WTC11 (cell line): ENCODE measurements at regions not wholly inside any gene's neighbourhood (a gene's known extent, or its start where the extent isn't known, plus 50 kb on each side); places are given as distances from the start of the nearest gene placed in this dataset.
"Not testable (repeated sequence)": the region's sequence is repeated elsewhere in the genome, so short reads cannot be mapped to it uniquely, and the experiment has no call there.

Experiments used
- ATAC-seq: fragments of 200-7000 bp; cut with Tn5 transposase; 2 replicates; pipeline ENCODE4 v1.10.0; 2021; ENCODE audit warnings: mild to moderate bottlenecking, moderate library complexity
- CTCF ChIA-PET: fragments of 300-600 bp; sonication (Branson Sonifier 250); formaldehyde crosslinking; loops from one replicate; lab custom pipeline; 2021; ENCODE audit warnings: antibody characterized with exemption; lab: Charles Lee
- POLR2A ChIA-PET: fragments of 350-600 bp; sonication (Branson Sonifier 250); formaldehyde crosslinking; loops from one replicate; lab custom pipeline; 2021; ENCODE audit warnings: antibody characterized with exemption; lab: Charles Lee
- DNase-seq: peaks from one replicate; pipeline ENCODE4 v3.0.0; 2021; ENCODE audit warnings: low spot score
- H3K27ac Mint-ChIP-seq: 2 replicates; pipeline ENCODE4 v1.8.0; 2021; ENCODE audit warnings: mixed read lengths
- H3K27me3 Mint-ChIP-seq: 2 replicates; pipeline ENCODE4 v1.8.0; 2021; ENCODE audit warnings: low read depth, mild to moderate bottlenecking, moderate library complexity, mixed read lengths
- H3K36me3 Mint-ChIP-seq: 2 replicates; pipeline ENCODE4 v1.8.0; 2021; ENCODE audit warnings: mixed read lengths
- H3K4me1 Mint-ChIP-seq: 2 replicates; pipeline ENCODE4 v1.8.0; 2022; ENCODE audit warnings: mixed read lengths
- H3K4me3 Mint-ChIP-seq: 2 replicates; pipeline ENCODE4 v1.8.0; 2021; ENCODE audit warnings: mild to moderate bottlenecking, moderate library complexity, mixed read lengths
- H3K9me3 Mint-ChIP-seq: 2 replicates; pipeline ENCODE4 v1.8.0; 2021; ENCODE audit warnings: mixed read lengths
- ATF1 ChIP-seq: sonication (generic); formaldehyde crosslinking; IDR thresholded peaks from 2 replicates; pipeline ENCODE4 v1.8.1; 2023; ENCODE audit warnings: mild to moderate bottlenecking, moderate library complexity, missing genetic modification reagents
- CREM ChIP-seq: sonication (generic); formaldehyde crosslinking; IDR thresholded peaks from 2 replicates; pipeline ENCODE4 v1.8.1; 2022; ENCODE audit warnings: mild to moderate bottlenecking, missing genetic modification reagents, moderate library complexity
- ETV6 ChIP-seq: sonication (generic); formaldehyde crosslinking; IDR thresholded peaks from 2 replicates; pipeline ENCODE4 v1.8.1; 2022; ENCODE audit warnings: mild to moderate bottlenecking, missing genetic modification reagents
- KAT7 ChIP-seq: sonication (generic); formaldehyde crosslinking; IDR thresholded peaks from 2 replicates; pipeline ENCODE4 v1.8.1; 2023; ENCODE audit warnings: missing genetic modification reagents, mild to moderate bottlenecking, borderline replicate concordance
- NFYB ChIP-seq: sonication (generic); formaldehyde crosslinking; conservative IDR thresholded peaks from 2 replicates; pipeline ENCODE4 v1.8.0; 2022; ENCODE audit warnings: low read depth, missing genetic modification reagents
- OVOL2 ChIP-seq: fragments of 250-450 bp; sonication (Bioruptor Pico); IDR thresholded peaks from 2 replicates; pipeline ENCODE4 v1.9.0; 2021; ENCODE audit warnings: mild to moderate bottlenecking, borderline replicate concordance
- SP1 ChIP-seq: sonication (generic); formaldehyde crosslinking; conservative IDR thresholded peaks from 2 replicates; pipeline ENCODE4 v1.8.1; 2022; ENCODE audit warnings: missing genetic modification reagents
- TEAD4 ChIP-seq: sonication (generic); formaldehyde crosslinking; IDR thresholded peaks from 2 replicates; pipeline ENCODE4 v1.8.0; 2022; ENCODE audit warnings: mild to moderate bottlenecking, missing genetic modification reagents
- ZBTB21 ChIP-seq: sonication (generic); formaldehyde crosslinking; IDR thresholded peaks from 2 replicates; pipeline ENCODE4 v1.8.1; 2023; ENCODE audit warnings: mild to moderate bottlenecking, missing genetic modification reagents, borderline replicate concordance
- ZNF317 ChIP-seq: sonication (generic); formaldehyde crosslinking; IDR thresholded peaks from 2 replicates; pipeline ENCODE4 v1.8.1; 2023; ENCODE audit warnings: low read depth, mild to moderate bottlenecking, moderate library complexity, missing genetic modification reagents, borderline replicate concordance
- TF ChIP-seq, protein P1 (sequence below): fragments of 250-450 bp; sonication (Bioruptor Pico); IDR thresholded peaks from 2 replicates; pipeline ENCODE4 v1.9.0; 2021; ENCODE audit warnings: mild to moderate bottlenecking
- TF ChIP-seq, protein P2 (sequence below): sonication (generic); formaldehyde crosslinking; IDR thresholded peaks from 2 replicates; pipeline ENCODE4 v1.8.0; 2023; ENCODE audit warnings: missing genetic modification reagents, mild to moderate bottlenecking, borderline replicate concordance
- TF ChIP-seq, protein P3 (sequence below): sonication (generic); formaldehyde crosslinking; IDR thresholded peaks from 2 replicates; pipeline ENCODE4 v1.8.1; 2023; ENCODE audit warnings: mild to moderate bottlenecking, missing genetic modification reagents, moderate library complexity
- TF ChIP-seq, protein P4 (sequence below): sonication (generic); formaldehyde crosslinking; IDR thresholded peaks from 2 replicates; pipeline ENCODE4 v1.8.0; 2022; ENCODE audit warnings: mild to moderate bottlenecking, missing genetic modification reagents
- TF ChIP-seq, protein P5 (sequence below): fragments of 250-450 bp; sonication (Bioruptor Pico); conservative IDR thresholded peaks from 2 replicates; pipeline ENCODE4 v1.9.0; 2021; ENCODE audit warnings: mild to moderate bottlenecking

DNA sequence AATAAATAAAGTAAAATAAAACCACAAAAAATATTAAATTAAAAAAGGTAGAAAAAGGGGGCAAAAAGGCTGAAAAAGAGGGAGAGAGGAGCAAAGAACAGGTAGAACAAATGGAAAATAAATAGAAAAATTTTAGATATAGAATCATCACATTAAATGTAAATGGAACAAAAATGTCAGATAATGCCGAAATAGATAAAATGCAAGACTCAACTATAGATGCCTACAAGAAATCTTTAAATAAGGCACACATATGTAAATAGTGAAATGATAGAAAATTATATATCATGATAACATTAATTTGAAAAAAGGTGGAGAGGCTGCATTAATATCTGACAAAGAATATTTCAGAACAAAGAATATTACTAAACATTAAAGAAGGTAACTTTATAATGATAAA lies 477.1 kb upstream of the SPRY2 start (continued):
- TF ChIP-seq ATF1 (CRISPR knock-in tag) (no peak), CREM (CRISPR knock-in tag) (no peak), NFYB (CRISPR knock-in tag) (no peak), OVOL2 (CRISPR knock-in tag) (no peak)

DNA sequence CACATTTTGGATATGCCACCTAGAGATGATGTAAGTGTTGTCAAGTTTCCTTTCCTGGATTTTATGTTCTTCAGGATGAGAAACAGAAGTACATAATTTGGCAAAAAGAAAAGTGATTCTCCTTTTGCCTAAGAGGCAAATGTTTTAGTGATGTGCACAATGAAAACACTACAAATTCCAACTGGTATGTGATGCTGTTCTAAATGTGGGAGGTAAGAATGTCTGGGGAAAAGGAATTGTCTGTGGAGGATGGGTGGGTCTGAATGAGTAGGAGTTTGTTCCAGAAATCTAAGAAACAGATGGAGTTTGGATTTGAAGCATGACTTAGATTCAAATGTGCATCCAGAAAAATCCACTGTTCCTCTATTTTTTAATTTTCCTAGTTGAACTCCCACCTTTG lies 473.6 kb upstream of the SPRY2 start:
- Mint-ChIP-seq H3K27me3 (no peaks in the 10 kb centered on the region), H3K9me3 (peaks cover 24% of the 10 kb centered on the region), H3K27ac (no peak overlapping the region), H3K36me3 (peaks cover 9% of the 10 kb centered on the region), H3K4me1 (no peaks in the 10 kb centered on the region), H3K4me3 (no peak overlapping the region)
- TF ChIP-seq ETV6 (CRISPR knock-in tag): no peak
- TF ChIP-seq, protein P1, sequence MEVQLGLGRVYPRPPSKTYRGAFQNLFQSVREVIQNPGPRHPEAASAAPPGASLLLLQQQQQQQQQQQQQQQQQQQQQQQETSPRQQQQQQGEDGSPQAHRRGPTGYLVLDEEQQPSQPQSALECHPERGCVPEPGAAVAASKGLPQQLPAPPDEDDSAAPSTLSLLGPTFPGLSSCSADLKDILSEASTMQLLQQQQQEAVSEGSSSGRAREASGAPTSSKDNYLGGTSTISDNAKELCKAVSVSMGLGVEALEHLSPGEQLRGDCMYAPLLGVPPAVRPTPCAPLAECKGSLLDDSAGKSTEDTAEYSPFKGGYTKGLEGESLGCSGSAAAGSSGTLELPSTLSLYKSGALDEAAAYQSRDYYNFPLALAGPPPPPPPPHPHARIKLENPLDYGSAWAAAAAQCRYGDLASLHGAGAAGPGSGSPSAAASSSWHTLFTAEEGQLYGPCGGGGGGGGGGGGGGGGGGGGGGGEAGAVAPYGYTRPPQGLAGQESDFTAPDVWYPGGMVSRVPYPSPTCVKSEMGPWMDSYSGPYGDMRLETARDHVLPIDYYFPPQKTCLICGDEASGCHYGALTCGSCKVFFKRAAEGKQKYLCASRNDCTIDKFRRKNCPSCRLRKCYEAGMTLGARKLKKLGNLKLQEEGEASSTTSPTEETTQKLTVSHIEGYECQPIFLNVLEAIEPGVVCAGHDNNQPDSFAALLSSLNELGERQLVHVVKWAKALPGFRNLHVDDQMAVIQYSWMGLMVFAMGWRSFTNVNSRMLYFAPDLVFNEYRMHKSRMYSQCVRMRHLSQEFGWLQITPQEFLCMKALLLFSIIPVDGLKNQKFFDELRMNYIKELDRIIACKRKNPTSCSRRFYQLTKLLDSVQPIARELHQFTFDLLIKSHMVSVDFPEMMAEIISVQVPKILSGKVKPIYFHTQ (CRISPR knock-in tag): no peak
- no peak for TF ChIP-seq SP1 (CRISPR knock-in tag)
- TF ChIP-seq ZBTB21 (CRISPR knock-in tag): no peak
- TF ChIP-seq, protein P2, sequence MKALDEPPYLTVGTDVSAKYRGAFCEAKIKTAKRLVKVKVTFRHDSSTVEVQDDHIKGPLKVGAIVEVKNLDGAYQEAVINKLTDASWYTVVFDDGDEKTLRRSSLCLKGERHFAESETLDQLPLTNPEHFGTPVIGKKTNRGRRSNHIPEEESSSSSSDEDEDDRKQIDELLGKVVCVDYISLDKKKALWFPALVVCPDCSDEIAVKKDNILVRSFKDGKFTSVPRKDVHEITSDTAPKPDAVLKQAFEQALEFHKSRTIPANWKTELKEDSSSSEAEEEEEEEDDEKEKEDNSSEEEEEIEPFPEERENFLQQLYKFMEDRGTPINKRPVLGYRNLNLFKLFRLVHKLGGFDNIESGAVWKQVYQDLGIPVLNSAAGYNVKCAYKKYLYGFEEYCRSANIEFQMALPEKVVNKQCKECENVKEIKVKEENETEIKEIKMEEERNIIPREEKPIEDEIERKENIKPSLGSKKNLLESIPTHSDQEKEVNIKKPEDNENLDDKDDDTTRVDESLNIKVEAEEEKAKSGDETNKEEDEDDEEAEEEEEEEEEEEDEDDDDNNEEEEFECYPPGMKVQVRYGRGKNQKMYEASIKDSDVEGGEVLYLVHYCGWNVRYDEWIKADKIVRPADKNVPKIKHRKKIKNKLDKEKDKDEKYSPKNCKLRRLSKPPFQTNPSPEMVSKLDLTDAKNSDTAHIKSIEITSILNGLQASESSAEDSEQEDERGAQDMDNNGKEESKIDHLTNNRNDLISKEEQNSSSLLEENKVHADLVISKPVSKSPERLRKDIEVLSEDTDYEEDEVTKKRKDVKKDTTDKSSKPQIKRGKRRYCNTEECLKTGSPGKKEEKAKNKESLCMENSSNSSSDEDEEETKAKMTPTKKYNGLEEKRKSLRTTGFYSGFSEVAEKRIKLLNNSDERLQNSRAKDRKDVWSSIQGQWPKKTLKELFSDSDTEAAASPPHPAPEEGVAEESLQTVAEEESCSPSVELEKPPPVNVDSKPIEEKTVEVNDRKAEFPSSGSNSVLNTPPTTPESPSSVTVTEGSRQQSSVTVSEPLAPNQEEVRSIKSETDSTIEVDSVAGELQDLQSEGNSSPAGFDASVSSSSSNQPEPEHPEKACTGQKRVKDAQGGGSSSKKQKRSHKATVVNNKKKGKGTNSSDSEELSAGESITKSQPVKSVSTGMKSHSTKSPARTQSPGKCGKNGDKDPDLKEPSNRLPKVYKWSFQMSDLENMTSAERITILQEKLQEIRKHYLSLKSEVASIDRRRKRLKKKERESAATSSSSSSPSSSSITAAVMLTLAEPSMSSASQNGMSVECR (CRISPR knock-in tag): no peak
- TF ChIP-seq, protein P3, sequence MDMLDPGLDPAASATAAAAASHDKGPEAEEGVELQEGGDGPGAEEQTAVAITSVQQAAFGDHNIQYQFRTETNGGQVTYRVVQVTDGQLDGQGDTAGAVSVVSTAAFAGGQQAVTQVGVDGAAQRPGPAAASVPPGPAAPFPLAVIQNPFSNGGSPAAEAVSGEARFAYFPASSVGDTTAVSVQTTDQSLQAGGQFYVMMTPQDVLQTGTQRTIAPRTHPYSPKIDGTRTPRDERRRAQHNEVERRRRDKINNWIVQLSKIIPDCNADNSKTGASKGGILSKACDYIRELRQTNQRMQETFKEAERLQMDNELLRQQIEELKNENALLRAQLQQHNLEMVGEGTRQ (CRISPR knock-in tag): no peak
- TF ChIP-seq, protein P4, sequence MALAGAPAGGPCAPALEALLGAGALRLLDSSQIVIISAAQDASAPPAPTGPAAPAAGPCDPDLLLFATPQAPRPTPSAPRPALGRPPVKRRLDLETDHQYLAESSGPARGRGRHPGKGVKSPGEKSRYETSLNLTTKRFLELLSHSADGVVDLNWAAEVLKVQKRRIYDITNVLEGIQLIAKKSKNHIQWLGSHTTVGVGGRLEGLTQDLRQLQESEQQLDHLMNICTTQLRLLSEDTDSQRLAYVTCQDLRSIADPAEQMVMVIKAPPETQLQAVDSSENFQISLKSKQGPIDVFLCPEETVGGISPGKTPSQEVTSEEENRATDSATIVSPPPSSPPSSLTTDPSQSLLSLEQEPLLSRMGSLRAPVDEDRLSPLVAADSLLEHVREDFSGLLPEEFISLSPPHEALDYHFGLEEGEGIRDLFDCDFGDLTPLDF (CRISPR knock-in tag): no peak
- TF ChIP-seq TEAD4 (CRISPR knock-in tag): no peak
- TF ChIP-seq ZNF317: no peak
- no peak for TF ChIP-seq KAT7 (CRISPR knock-in tag)
- TF ChIP-seq, protein P5, sequence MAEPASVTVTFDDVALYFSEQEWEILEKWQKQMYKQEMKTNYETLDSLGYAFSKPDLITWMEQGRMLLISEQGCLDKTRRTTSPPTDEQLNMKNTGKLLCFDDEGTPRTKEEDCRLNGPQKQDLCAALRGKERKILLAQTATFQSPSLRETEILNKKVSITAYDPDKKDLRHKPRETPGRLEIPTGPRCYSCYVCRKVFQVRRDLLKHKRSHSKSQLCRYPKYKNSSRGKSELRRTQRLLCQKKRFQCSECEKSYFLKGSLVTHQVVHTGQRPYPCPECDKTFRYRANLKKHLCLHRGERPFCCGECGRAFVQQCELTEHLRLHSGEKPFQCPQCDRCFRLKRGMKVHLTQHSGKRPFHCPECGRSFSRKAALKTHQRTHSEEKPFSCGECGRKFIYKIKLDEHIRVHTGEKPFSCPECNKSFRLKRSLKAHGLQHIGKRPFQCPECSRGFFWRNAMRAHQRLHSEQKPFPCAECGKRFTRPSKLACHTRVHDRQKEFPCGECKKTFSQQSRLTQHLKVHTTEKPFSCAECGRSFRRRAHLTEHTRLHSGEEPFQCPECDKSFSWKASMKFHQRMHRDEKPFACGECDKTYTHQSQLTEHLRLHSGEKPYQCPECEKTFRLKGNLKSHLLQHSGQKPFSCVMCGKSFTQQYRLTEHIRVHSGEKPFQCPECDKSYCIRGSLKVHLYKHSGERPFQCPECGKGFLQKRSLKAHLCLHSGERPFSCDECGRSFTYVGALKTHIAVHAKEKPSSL (CRISPR knock-in tag): no peak
- ChIA-PET POLR2A (no interaction called here), CTCF (no interaction called here)
- DNase-seq (no peak), ATAC-seq (no peak)

DNA sequence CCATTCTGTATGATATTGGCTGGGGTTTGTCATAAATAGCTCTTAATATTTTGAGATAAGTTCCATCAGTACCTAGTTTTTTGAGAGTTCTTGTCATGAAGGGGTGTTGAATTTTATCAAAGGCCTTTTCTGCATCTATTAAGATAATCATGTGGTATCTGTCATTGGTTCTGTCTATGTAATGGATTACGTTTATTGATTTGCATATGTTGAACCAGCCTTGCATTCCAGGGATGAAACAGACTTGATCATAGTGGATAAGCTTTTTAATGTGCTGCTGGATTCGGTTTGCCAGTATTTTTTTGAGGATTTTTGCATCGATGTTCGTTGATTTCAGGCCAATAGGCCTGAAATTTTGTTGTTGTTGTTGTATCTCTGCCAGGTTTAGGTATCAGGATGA lies 469.4 kb upstream of the SPRY2 start:
- H3K4me3 Mint-ChIP-seq, H3K4me1 Mint-ChIP-seq, DNase-seq, H3K36me3 Mint-ChIP-seq, H3K27ac Mint-ChIP-seq, H3K27me3 Mint-ChIP-seq, POLR2A ChIA-PET, ATAC-seq, CTCF ChIA-PET: not testable (repeated sequence)
- H3K9me3 Mint-ChIP-seq: peaks cover 12% of the 10 kb centered on the region
